HG02981 (cell line): ENCODE measurements at regions not wholly inside any gene's neighbourhood (a gene's known extent, or its start where the extent isn't known, plus 50 kb on each side); places are given as distances from the start of the nearest gene placed in this dataset.
A peak's percentile ranks its signal among the peaks of the same experiment; 100 is the strongest.
"Not testable (repeated sequence)": the region's sequence is repeated elsewhere in the genome, so short reads cannot be mapped to it uniquely, and the experiment has no call there.

Source experiments
- ATAC-seq: cut with Tn5 transposase; IDR thresholded peaks from one replicate; pipeline ENCODE4 v1.9.1; 2021; ENCODE audit warnings: mild to moderate bottlenecking, moderate library complexity; ENCODE audit not compliant: unreplicated experiment

DNA sequence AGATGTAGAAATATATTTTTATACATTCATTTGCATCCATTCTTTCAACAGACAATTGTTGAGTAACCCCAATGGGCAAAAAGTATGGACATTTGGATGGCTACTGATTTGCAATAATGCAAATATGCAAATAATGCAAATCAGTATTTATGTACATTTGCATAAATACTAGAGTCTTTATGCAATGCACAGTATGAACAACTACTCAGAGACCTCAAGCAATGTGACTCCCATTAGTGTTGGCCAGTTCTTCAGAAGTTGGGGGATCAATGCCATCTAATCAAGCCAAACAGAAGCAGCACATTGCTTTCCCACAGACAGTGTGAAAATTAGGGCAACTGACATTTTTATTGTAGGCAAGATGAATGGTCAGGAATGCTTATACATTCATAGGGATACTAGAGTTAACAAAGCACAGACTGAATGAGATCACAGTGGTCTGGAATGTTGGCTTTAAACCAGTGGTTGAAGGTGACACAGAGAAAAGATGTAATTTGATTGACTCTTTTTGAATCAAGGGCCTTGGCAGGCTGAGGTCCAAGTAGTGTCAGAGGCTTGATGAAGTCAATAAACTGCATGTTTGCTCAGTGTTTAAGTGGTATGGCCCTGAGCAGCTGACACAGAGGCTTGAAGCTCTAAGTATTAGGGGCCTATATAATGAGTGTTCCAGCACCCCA lies 256.6 kb downstream of the CTH start:
- no peak for ATAC-seq

- ATAC-seq: no peak
These were observed 259.9 kb downstream of the CTH start for GRCh38 chr1:70671006-70671405.

- ATAC-seq: no peak
These were observed 261.4 kb downstream of the CTH start for GRCh38 chr1:70672442-70672888.

- peak; percentile 30 for ATAC-seq
These were observed 264.0 kb downstream of the CTH start for GRCh38 chr1:70674941-70675685.

- peak; percentile 84 for ATAC-seq
These were observed 264.7 kb downstream of the CTH start for GRCh38 chr1:70675737-70676156.

DNA sequence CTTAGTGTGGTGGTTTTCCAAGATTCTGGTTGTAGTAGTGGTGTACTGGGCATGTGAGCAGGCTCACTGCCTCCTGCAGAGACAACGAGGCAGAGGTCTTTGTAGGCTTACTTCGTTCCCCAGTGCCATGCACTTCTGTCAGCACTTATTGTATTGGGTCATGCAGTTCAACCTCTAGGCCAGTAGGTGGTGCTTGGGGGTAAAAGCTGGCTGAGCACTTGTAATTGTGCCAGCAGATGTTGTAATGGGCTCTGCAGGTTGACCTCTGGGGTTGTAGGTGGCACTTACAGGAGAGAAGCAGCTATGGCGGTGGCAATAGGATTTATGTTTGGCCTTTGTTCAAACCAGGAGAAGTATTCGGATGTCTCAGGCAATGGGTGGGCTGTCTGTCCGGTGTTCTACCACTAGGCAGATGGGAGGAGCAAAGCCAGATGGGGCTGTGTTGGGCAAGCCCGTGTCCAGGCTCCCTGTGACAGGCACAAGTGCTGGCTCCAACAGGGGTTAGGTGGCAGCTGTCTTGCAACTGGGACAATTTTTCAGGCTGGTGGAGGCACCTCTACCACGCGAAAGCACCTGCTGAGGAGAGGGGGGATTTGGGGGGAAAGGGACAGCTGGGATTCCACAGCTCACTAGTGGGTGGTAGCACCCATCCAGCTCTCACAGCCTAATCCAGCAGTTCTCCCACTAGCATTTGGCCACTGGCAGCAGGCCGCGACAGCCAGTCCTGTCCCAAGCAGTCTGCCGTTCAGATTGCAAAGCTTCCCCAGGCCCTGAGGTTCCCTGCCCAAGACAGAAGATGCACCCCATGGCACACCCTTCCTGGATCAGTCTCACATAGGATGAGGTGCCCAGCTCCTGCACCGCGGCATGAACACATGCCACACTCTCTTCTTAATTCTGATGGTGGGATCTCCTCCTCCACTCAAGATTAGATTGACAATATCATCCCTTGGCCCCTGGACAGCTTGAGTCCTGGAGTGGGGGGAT lies 274.5 kb downstream of the CTH start:
- ATAC-seq: peak; percentile 99

DNA sequence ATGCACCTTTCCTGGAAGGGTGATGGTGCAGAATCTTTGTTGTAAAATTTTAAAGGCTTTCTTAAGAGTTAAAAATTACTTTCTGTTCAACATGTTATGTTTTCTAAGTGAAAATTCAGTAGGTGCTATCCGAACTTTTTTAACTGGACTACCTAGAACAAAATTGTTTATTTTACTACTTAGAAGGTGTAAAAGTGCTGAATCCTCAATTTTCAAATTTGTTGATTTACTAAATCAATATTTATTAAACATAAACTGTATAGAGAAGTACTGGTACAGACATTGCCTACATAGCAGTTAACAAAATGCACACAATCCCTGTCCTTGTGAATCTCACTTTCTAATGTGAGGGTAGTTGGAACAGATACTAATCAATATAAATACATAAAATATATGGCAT lies 277.5 kb downstream of the CTH start:
- no peak for ATAC-seq

GRCh38 chr1:70706381-70707037 lies 295.4 kb downstream of the CTH start:
- no peak for ATAC-seq

DNA sequence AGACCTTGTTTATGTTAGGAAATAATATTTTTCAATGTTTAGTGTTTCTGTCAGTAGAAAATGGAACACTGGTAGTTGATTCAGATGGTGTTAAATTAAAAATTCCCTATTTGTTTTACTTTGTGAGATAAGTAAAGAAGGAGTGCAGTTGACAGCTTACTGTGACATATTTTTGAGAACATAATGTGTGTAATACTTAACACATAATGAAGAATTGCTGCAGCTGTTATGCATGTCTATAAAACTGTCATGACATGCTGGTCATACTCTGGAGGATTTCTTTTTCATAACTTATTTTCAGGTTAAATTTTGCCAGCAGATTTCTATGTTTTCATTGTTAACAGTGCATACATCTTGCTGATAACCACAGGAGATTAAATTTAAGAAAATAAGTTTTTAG lies 296.1 kb downstream of the CTH start:
- ATAC-seq: no peak

DNA sequence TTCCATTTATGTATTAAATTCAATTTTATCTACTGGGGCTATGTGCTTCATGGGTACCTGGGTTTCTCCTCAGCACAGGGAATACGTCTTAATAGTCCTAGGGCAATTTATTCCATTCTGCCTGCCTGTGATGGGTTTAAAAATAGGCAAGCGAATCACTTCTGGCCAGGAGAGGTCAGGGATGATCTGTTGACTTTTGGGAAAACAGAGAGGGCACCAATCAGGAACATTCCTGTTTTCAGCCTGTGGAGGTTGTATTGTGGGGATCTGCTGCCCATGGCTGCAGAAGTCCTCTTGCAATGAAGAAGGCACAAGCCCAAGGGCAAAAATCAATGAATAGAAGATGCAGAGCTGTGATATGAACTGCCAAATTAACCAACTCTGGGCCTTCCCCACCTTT lies 303.1 kb downstream of the CTH start:
- ATAC-seq: no peak

DNA sequence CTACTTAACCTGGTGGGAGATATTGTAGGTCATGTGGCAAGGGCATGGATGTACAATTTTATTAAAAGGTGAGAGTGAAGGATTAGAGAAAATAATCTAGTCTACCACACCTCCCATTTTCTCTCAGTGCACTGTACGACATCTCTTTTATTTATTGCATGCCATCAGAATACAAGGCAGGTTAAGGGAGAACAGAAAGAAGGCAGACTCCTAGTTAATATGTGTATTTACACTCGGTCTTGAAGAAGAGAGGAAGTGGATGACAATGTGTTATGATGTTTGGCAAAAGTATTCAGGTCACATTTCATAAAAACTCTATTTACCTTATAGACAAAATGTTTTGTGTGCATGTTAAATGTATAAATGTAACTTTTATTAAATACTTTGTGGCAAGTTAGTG lies 306.1 kb downstream of the CTH start:
- no peak for ATAC-seq

DNA sequence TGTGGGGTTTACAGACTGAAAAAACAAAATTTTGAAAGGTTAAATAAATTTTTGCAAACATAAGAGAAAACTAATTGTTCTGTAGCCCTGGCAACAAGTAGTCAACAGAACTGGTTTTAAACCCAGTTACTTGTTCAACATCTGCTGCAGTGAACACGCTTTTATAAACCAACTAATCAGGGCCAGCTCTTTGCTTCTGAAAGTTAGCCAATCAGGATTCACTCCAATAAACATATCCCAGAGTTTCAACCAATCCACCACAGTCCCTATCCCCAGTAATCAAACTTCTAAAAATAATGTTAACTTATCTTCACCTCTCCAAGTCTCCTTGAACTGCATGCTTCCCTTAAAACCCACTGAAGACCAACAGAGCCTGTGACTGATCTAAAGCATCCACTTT lies 306.6 kb downstream of the CTH start:
- no peak for ATAC-seq

GRCh38 chr1:70718086-70718630 lies 307.1 kb downstream of the CTH start:
- ATAC-seq: no peak

DNA sequence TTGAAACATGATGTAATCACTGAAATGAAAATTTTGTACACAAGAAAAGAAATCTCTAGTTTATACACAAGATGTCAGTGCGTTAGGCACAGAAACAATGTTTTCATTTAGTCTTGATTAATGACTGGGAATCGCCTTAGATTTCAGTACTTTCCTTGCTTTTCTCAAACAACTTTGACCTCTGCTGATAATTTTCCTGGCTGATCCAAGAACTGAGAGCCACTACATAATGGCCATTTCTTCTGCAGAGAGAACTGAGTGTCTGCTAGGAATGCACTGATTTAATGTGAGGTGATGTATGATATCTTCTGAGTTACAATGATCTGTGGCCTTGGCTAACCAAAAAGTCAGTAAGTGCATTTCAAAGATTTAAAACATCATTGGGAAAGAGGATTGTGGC lies 308.1 kb downstream of the CTH start:
- ATAC-seq: no peak

DNA sequence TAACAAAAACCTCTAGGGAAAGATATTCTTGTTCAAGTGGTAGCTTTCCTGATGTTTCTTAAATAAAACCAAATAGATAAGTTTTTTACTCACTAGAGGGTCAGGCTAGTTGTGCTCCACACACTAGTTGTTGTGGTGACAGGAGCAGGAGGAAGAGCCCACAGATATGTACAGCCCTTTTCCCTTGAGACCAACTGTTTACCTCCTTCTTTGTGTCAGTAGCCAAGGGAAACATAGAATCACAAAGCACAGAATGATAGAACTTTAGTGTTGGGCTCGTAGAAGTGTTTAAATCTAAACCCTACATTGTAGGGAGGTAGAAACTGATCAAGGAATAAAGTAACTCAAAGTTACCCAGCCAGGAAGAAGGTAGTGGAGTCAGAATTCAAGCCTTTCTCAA lies 309.0 kb downstream of the CTH start:
- ATAC-seq: no peak

- ATAC-seq: no peak
These were observed 309.5 kb downstream of the CTH start for GRCh38 chr1:70720521-70720920.

- no peak for ATAC-seq
These were observed 316.9 kb downstream of the CTH start for GRCh38 chr1:70727886-70728489.

DNA sequence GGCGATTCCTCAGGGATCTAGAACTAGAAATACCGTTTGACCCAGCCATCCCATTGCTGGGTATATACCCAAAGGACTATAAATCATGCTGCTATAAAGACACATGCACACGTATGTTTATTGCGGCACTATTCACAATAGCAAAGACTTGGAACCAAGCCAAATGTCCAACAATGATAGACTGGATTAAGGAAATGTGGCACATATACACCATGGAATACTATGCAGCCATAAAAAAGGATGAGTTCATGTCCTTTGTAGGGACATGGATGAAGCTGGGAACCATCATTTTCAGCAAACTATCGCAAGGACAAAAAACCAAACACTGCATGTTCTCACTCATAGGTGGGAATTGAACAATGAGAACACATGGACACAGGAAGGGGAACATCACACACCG lies 311.1 kb downstream of the PTGER3 start:
- not testable (repeated sequence) for ATAC-seq

DNA sequence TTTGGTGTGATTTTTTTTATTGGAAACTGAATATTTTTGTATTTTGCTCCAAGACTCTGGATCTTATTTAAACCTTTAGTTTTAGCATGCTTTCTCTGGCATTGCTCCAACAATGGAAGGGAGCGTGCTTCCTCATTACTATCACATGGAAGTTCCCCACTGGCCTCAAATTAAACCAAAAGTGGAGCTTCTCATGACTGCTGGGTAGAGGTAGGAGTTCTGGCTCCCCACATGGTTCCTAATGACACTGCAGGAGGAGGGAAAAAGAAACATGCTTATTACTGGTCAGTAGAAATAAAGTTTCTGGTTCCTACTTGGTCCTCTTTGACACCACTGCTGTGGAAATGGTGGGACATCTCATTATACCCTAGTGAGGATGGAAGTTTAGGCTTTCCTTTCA lies 310.5 kb downstream of the PTGER3 start:
- no peak for ATAC-seq

- no peak for ATAC-seq
These were observed 309.0 kb downstream of the PTGER3 start for GRCh38 chr1:70738624-70739023.
